Femur (tissue), 1 donor: ENCODE measurements at regions not wholly inside any gene's neighbourhood (a gene's known extent, or its start where the extent isn't known, plus 50 kb on each side); places are given as distances from the start of the nearest gene placed in this dataset.

Experiments used
- DNase-seq: peaks from one replicate; pipeline ENCODE4 v3.0.0-alpha.2; 2017

DNA sequence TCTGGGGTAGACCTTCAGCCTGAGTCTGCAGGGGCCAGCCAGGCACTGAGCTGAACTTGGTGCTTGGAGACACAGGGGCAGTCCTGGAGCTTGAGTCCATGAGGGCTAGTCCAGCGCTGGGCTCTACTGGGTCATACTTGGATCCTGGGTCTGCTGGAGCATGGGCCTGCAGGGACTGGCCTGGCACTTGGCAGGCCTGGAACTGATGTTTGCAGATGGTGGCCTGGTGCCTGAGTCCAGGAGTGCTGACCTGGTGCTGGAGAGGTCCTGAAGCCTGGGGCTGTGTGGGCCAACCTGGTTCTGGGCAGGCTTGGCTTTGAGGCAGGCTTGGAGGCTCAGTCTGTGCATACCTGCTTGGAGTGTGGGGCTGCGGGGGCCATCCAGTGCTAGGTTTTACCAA is 143.4 kb upstream of the DSCAM start:
- DNase-seq: no peak

DNA sequence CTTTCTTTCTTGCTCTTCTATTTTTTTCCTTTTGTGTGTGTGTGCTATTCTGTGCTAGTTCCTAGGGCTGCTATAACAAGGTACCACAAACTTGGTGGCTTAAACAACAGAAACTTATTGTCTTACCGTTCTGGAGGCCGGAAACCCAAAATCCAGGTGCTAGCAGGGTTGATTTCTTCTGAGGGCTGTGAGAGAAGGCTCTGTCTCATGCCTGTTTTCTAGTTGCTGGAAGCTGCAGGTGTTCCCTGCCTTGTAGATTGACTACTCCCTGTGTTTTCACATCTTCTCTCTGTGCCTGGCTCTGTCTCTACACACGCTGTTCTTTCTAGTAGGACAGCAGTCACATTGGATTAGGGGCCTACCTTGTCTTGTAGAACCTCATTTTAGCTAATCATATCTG is 150.9 kb upstream of the DSCAM start:
- DNase-seq: no peak

DNA sequence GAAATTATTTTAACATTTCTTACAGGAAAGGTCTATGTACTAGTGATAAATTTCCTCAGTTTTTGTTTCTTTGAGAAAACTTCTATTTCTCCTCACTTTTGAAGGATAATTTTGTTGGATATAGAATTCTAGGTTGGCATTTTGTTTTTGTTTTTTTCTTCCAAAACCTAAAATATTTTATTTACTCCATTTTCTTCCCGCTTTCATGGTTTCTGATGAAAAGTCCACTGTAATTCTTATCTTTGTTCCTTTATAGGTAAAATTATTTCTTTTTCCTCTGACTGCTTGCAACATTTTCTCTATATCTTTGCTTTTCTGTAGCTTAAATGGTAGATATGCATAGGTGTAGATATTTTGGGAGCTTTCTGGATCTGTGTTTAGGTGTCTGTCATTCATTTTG is 153.9 kb upstream of the DSCAM start:
- no peak for DNase-seq

DNA sequence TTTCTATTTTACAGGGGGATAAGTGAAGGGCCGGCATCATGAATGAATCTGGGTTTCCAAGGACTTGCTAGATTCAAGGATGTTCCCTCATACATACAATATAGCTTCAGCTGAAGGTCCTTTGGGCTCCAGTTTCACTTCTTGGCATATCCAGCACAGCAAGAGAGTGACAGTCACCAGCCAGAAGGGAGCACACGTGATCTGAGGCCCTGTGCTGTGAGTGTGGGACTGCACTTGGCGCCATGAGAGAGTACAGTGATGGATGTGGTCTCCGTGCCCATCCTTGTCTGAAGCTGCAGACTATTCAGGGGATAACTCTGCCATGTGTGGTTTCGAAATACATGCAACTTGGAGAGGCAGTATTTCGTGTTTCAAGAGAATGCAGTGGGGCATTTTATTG is 159.7 kb upstream of the DSCAM start:
- no peak for DNase-seq

DNA sequence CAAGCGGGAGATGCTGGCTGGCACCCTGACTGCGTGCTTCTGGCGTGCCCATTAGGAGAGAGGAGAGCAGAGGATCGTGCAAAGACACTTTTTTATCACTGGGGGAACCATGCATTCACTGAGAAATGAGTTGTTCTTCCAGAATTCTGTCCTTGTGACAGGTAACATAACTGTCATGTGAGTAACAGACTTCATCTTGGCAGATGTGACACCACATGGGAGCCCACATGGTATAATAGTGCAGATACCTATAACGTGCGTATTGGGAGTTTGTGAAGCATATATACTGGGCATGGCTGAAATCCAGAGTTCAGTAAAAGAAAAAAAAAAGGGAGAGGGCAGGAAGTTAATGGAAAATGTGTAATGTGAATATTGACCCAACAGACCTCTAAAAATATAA is 159.6 kb upstream of the BACE2 start:
- no peak for DNase-seq

DNA sequence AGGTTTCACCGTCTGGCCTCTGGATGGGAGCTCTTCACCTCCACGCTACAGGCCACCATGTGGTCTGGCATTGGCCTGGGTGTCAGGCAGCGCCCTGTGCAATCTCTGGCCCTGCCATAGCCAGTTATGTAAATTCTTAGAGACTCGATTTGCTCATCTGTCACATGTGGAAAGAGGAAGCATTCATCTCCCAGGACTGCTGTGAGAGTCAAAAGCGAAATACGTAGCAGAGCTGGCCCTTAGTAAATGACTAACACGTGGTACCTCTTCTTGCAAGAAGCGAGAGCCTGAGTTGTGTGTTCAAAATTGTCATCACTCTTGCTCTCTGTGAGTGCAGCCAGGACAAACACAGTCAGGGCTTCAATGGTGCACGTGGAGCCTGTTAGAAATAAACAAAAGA is 159.0 kb upstream of the BACE2 start:
- DNase-seq: no peak

DNA sequence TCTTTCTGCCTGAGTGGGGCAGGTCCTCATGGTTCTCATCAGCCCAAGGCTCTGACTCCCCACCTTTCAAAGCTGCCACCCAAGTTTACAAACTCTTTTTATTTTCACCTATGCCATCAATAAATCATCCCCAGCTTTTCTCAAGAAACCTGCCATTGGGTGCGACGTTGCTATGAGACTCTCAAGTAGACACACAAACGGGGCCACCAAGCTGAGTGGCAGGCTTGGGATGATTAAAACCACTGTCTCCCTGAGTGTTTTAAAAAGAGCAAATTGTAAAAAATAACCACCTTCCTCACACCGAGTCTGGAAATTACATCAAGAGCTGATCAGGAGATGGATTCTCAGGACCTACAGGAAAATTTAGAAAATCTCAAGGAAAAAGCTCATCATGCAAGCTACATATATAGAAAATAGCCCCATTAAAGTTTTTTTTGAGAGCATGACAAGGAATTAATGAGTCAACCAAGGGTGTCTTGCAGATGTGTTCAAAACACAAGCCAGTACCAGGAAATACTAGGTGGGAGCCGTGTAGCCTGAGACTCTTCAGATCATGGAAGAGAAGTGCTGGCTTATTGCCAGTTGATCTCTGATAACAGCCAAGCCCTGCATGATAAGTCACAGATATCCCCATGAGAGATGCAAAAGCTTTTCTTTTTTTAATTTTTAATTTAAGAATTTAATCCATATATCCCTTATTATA is 158.4 kb upstream of the BACE2 start:
- DNase-seq: no peak

DNA sequence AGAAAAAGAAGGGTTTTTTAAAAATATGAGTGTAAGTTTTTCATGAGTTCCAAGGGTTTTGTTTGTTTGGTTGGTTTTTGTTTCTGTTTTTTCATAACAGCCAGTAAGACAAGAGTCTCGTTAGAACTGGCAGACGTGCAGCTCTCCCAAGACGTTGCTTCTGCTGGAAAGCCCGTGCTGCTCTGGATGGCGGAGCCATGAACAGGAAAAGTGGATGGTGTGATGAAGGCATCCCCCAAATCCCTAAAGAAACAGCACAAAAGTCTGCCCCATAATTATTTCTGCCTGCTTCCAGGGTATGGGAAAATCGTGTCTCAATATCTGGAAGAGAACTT is 157.9 kb upstream of the BACE2 start:
- no peak for DNase-seq

DNA sequence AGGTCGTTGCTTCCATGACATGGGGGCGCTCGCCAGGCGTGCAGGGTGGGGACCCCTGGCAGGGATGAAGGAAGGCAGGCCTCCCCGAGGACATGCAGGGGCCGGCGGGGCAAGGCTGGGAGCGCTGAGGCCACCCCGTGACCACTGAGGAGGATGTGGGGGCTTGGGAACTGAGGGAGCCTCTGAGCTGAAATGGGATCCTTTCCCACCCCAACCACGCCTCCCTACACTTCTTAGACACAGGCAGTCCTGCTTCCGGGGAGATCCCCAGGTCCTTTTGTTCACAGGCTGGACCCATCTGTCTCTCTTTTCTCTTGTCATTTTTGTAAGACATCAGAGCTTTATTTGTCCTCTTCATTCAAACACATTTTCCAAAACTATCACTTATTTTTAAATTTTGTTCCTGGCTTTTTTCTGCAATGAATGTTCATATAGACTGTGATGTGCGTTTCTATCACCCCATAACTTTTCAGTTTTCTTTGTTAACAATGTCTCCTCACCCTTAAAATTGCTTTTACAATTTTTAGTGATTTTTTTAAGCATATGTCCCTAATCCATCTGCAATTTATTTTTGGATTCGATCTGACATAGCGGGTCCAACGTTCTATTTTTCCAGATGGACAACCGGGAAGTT is 156.7 kb upstream of the BACE2 start:
- DNase-seq: peak; percentile 67

DNA sequence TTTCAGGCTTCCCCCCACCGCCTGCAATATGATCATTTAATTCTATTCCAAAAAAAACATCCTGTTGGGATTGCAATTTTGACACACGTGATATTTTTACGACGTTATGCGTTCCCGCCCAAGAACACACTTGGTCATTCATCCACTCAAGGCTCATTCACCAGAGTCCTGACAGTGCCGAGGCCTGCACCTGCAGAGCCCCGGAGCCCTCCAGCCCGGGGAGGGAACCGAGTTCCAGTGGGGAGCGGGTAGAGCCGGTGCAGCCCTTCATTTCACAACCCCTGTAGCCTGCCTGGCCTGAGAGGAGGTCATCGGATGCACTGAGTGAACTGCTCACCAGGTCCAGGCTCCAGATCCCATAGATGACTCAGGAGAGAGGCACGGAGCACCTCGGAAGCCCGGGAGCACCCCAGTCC is 156.0 kb upstream of the BACE2 start:
- peak; percentile 74 for DNase-seq

DNA sequence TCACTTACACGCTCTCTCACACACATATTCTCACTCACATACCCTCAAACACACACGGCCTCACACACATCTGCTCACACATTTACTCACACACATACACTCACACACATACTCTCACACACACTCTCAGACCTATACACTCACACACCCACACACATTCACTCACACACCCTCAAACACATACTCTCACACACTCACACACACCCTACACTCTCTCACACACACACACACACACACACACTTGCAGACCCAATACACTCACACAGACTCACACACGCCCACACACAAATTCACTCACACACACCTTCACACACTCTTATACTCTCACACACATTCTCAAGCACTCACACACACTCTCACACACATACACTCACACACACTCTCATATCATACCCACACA is 155.5 kb upstream of the BACE2 start:
- no peak for DNase-seq

DNA sequence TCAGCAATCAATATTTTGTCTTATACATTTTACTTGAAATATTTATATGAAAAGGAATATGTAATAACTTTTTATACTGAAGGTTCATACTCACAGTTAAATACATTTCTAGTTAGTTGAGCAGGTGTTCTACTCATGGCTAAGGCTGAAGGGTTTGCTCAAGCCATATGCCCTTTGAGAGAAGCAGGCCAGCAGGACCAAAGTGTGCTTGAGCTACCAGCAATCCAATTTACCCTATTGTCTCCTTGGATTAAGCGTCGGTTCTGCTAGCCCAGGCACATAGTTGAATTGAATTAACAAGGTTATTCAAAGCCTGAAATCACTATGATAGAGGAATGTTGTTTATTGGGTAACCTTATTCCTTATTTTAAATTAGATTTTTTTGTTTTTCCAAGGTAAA is 151.5 kb upstream of the BACE2 start:
- no peak for DNase-seq

DNA sequence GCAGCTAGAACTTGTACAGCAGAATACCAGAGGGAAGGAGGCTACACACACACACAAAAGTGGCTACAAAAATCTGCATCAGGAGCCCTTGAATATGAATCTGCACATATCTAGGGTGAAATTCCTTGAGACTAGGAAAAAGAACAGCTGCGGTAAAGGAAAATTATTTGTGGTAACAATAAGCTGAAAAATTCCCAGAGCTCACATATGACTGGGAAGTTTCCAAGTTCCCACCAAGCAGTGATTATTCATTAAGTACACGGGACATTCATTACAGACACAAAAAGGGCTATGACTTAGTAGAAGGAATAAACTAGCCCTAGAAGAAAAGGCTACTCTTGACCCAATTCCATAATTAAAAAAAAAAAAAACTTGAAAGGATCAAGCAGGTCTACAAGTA is 149.5 kb upstream of the BACE2 start:
- DNase-seq: no peak

DNA sequence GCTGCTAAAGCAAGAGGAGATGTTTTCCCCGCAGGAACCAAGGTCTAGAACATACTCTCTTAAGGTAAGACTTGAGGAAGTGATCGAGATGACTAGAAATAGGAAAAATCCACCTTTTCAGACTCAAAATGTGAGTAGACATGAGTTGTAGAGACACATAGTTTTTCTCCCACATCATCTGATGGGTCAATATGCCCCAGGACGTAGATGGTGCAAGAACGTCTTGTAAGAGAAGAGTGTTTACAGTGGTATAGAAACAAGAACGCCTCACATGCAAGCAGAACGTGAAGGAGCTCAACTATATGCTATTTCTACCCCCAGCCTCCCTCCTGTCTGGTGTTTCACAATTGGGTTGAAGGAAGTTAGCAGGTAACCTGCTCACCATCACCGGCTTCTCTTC is 144.0 kb upstream of the BACE2 start:
- no peak for DNase-seq

DNA sequence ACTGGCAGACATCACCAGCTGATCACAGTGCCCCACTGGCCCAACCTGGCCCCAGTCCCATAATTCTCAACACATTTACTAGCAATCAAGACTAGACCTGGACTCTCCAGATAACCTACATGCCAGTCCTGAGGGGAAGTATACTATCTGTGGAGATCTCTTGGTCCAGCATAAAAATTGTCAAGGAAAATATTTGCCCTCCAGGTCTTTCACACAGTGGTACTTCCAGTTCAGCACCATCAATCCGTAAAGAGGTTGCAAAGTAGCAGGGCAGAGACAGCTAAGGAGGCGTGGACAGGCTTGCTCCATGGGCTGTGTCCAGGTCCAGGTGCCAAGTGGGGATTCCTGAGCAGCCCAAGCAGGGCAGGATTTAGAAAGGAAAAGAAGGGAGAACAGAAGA is 143.6 kb upstream of the BACE2 start:
- no peak for DNase-seq

DNA sequence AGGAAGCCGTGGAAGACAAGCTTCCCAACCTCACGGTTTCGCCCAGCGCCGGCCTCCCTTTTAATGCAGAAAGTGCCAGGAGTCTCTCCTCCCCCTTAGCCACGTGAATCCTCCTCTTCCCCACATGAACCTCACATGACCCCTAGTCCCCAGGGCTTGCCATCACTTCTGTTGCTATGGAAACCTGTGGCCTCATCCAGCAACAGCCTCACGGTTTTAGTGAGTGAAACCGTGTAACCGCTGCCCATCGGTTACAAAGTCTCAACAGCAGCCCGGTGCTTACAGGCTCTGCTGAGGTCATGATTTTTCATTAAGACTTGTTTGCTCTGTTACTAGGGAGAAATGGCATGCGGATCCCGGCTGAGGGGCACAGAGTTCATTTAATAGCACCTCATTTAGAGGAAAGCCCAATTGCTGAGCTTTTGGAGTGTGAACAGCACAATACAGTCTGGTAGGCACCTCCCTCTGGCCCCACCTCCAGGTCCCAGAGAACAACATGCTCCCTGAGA is 143.2 kb upstream of the BACE2 start:
- peak; percentile 80 for DNase-seq

DNA sequence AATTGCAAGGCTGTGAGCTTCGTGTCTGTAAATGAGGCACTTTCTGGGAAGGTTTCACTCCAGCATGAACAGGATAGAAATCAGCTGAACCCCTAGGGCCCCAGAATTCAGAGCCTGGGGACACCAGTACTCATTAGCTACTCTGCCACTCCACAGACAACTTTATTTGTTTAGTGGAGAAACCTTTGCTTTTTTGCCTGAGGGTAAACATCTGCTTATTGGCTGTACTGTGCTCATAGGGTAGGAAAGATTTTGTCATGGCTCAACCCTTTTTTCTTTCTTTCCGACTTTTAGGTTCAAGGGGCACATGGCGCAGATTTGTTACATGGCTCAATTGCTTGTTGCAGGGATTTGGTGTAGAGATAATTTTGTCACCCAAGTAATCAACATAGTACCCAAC is 138.4 kb upstream of the BACE2 start:
- DNase-seq: no peak

DNA sequence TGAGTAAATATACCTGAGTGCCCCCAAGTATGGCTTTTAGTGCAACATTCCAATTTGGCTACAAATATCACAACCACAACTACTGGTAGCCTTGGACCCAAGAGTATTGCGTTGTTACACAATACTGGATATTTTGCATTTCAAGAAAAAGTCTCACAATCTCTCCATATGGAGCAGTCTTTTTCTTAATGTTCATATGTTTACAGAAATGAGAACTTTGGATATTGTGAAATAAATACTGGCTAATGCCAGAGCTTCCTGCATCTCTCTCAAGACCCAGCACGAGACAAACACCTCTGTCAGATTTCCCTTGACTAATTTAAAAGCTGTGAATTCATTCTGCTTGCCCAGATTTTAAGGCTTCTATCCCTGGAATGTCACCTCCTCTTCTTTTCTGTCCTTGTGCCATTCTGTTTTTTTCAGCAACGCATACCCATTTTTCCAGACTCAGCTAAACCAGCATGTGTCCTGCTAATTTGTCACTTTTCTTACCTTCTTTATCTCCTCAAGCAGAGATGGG is 136.2 kb upstream of the BACE2 start:
- DNase-seq: no peak

DNA sequence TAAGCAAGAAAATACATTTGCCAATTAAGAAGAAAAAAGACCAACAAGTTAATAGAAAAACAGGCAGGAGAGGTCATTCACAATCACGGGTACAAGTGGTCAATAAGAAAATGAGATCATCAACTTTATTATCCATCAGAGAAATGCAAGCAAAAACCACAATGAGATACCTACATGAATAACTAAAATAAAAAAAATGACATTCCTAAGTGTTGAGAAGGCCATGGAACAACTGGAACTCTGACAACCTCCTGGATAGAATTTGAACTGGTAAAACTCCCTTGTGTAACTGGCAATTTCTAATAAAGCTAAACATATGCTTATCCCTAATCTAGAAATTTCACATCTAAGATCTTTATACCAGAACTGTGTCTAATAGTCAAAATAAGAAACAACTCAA is 135.4 kb upstream of the BACE2 start:
- DNase-seq: no peak

DNA sequence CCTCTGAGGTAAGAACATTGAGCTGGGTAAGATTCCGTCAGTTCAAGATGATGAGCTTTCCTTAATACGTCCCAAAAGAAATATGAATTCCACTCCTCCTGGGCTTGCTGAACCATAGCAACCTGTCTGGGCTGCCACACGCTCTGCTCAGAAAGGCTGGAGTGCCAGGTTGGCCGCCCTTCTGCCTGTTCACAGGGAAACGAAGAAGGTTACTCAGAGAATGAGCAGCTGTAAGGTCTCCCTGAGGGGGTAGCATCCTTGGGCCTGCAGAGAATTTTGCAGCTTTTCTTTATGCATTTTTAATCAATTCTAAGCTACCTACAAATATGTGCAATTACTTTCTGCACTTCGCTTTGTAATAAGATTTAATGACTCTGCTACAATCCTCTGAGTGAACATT is 130.7 kb upstream of the BACE2 start:
- no peak for DNase-seq

DNA sequence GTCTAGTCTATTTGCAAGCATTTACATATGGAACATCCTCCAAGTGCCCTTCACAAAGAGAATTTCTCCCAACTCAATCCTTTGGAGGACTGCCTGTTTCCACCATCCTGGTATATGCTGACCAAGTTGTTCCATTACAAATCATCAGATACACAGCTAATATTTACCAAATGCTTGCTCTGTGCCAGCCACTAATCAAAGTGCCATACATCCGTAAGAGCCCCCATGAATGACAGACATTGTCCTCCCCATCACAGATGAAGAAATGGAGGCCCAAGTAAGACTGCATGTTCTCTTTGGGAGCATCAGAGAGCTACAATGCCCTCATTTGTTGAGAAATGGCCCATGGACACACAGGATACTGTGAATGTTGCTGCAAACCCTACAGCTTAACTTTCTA is 130.0 kb upstream of the BACE2 start:
- DNase-seq: no peak

DNA sequence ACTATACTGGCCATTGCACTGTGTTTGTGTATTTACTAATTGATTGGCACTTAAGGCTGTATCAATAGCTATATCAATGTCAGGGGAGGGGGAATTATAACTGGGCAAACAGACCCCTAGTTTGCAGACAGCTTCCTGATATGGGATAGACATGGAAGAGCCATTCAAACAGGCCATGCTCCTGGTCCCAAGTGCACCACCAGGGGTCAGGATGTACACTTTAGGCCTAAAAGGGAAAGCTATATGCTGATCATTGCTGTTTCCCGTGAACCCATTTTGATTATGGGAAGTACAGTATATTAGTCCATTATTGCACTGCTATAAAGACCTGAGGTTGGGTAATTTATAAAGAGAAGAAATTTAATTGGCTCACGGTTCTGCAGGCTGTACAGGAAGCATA is 124.9 kb upstream of the BACE2 start:
- no peak for DNase-seq

DNA sequence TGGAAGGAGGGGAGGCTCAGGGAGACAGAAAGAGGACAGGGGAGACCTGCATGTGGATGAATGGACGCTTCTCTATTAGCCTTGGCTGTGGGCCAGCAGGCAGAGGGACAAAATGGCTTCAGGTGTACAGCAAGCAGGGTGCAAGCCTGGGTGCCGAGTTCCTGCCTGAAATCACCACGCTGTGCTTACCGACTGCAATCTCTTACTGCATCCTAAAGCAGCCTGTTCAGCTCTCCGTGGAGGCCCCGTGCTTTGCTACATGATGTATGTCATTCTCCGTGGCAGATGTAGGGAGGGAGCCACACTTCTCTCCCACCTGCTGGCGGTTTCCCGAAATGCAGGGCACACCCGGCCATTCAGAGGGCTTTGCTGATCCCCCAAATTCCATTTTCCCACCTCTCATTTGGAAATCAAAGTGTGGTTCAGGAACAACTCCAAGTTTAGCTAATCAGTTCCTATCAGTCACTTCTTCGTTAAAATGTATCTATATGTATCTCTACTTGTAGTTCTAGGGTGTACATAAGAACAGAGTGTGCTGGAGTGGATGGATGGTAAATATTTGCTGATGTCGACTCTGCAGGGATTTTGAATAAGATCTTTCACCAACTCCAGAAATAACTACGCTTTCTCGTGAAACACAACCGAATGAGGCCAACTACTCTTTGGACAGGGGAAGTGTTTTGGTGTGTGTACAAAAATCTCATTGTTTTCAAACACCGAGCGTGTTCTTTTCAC is 122.3 kb upstream of the BACE2 start:
- DNase-seq: no peak

DNA sequence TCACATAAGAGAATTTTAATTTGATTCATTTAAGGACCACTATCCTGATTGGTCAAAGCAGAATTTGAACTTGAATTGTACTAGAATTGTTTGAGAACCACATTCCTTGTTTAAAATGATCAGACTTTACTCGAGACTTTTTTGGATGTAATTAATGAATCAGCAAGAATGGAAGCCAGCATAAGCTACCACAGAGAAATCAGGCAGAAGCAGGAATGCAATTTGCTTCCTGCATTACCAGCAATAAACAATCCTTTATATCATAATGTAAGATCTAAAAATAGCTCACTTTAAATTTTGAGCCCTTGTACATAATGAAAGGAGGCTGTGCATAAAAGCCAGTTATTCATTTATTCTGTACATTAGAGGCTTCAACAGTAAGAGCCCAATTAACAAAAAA is 119.8 kb upstream of the BACE2 start:
- no peak for DNase-seq
